H9 (cell line): ENCODE measurements at regions not wholly inside any gene's neighbourhood (a gene's known extent, or its start where the extent isn't known, plus 50 kb on each side); places are given as distances from the start of the nearest gene placed in this dataset.

Experiments used
- DNase-seq: peaks from one replicate; pipeline ENCODE4 v3.0.0-alpha.2; 2017
- H2AFZ ChIP-seq: one replicate; pipeline ENCODE4 v1.6.1; 2013; ENCODE audit warnings: mild to moderate bottlenecking, low read length, control low read depth, moderate library complexity
- H2AK5ac ChIP-seq: 2 replicates; pipeline ENCODE4 v1.6.1; 2013; ENCODE audit warnings: low read length, control low read depth, mixed read lengths; ENCODE audit not compliant: insufficient read length
- H2BK120ac ChIP-seq: one replicate; pipeline ENCODE4 v1.6.1; 2013; ENCODE audit warnings: low read depth, mild to moderate bottlenecking, low read length, control low read depth, inconsistent platforms; ENCODE audit not compliant: poor library complexity, severe bottlenecking
- H2BK12ac ChIP-seq: 2 replicates; pipeline ENCODE4 v1.6.1; 2013; ENCODE audit warnings: low read length, control low read depth, mixed read lengths, low read depth; ENCODE audit not compliant: insufficient read length
- H2BK15ac ChIP-seq: 2 replicates; pipeline ENCODE4 v1.6.1; 2013; ENCODE audit warnings: low read depth, low read length, control low read depth
- H2BK20ac ChIP-seq: one replicate; pipeline ENCODE4 v1.6.1; 2013; ENCODE audit warnings: low read depth, mild to moderate bottlenecking, low read length, control low read depth, inconsistent platforms; ENCODE audit not compliant: poor library complexity, severe bottlenecking
- H2BK5ac ChIP-seq: 2 replicates; pipeline ENCODE4 v1.6.1; 2013; ENCODE audit warnings: low read length, control low read depth, mixed read lengths; ENCODE audit not compliant: insufficient read length
- H3K14ac ChIP-seq: 2 replicates; pipeline ENCODE4 v1.6.1; 2013; ENCODE audit warnings: low read length, control low read depth; ENCODE audit not compliant: insufficient read depth
- H3K18ac ChIP-seq: 2 replicates; pipeline ENCODE4 v1.6.1; 2013; ENCODE audit warnings: low read depth, mild to moderate bottlenecking, mixed read lengths, low read length, control low read depth; ENCODE audit not compliant: insufficient read length
- H3K23ac ChIP-seq: 2 replicates; pipeline ENCODE4 v1.6.1; 2013; ENCODE audit warnings: low read length, control low read depth, mixed read lengths, low read depth; ENCODE audit not compliant: insufficient read length
- H3K23me2 ChIP-seq: 2 replicates; pipeline ENCODE4 v1.6.1; 2013; ENCODE audit warnings: low read depth, mild to moderate bottlenecking, mixed read lengths, low read length, control low read depth; ENCODE audit not compliant: insufficient read length, poor library complexity, severe bottlenecking
- H3K27ac ChIP-seq: 2 replicates; pipeline ENCODE4 v1.5.1; 2013; ENCODE audit warnings: low read length, control low read depth, mixed read lengths, low read depth; ENCODE audit not compliant: insufficient read length
- H3K27me3 ChIP-seq: 2 replicates; pipeline ENCODE4 v1.6.1; 2013; ENCODE audit warnings: low read length, control low read depth, inconsistent platforms; ENCODE audit not compliant: insufficient read depth
- H3K4ac ChIP-seq: 2 replicates; pipeline ENCODE4 v1.6.1; 2013; ENCODE audit warnings: low read depth, mild to moderate bottlenecking, control low read depth, inconsistent platforms, low read length, moderate library complexity
- H3K4me1 ChIP-seq: 2 replicates; pipeline ENCODE4 v1.6.1; 2013; ENCODE audit warnings: low read length, control low read depth, inconsistent platforms; ENCODE audit not compliant: insufficient read depth
- H3K4me2 ChIP-seq: 2 replicates; pipeline ENCODE4 v1.6.1; 2013; ENCODE audit warnings: low read length, control low read depth, mixed read lengths; ENCODE audit not compliant: insufficient read length, insufficient read depth
- H3K56ac ChIP-seq: 2 replicates; pipeline ENCODE4 v1.6.1; 2013; ENCODE audit warnings: low read depth, mild to moderate bottlenecking, mixed read lengths, low read length, control low read depth; ENCODE audit not compliant: insufficient read length
- H3K79me1 ChIP-seq: 2 replicates; pipeline ENCODE4 v1.6.1; 2013; ENCODE audit warnings: low read depth, mild to moderate bottlenecking, moderate library complexity, low read length, control low read depth, inconsistent platforms; ENCODE audit not compliant: insufficient read depth, poor library complexity, severe bottlenecking
- H3K79me2 ChIP-seq: 2 replicates; pipeline ENCODE4 v1.6.1; 2013; ENCODE audit warnings: low read length, control low read depth, inconsistent platforms; ENCODE audit not compliant: insufficient read depth
- H3K9ac ChIP-seq: 2 replicates; pipeline ENCODE4 v1.6.1; 2013; ENCODE audit warnings: low read length, control low read depth, mixed read lengths; ENCODE audit not compliant: insufficient read length; ENCODE audit errors: extremely low read depth
- H3K9me3 ChIP-seq: one replicate; pipeline ENCODE4 v1.6.1; 2013; ENCODE audit warnings: low read depth, low read length, inconsistent platforms; ENCODE audit not compliant: control insufficient read depth
- H3T11ph ChIP-seq: one replicate; pipeline ENCODE4 v1.6.1; 2013; ENCODE audit warnings: mild to moderate bottlenecking, low read length, control low read depth, inconsistent platforms
- H4K20me1 ChIP-seq: one replicate; pipeline ENCODE4 v1.6.1; 2013; ENCODE audit not compliant: control insufficient read depth, insufficient read length, insufficient read depth
- H4K5ac ChIP-seq: 2 replicates; pipeline ENCODE4 v1.6.1; 2013; ENCODE audit warnings: low read depth, mild to moderate bottlenecking, mixed read lengths, low read length, control low read depth; ENCODE audit not compliant: insufficient read length
- H4K8ac ChIP-seq: replicated peaks from 2 replicates; pipeline ENCODE4 v1.6.1; 2013; ENCODE audit warnings: low read length, control low read depth, mixed read lengths, low read depth; ENCODE audit not compliant: insufficient read length
- H4K91ac ChIP-seq: 2 replicates; pipeline ENCODE4 v1.6.1; 2013; ENCODE audit warnings: low read depth, mild to moderate bottlenecking, moderate library complexity, mixed read lengths, low read length, control low read depth; ENCODE audit not compliant: insufficient read length
- H3K27ac Mint-ChIP-seq, 3 experiments: 2 replicates in 2 of 3; 3 replicates in 1 of 3; pipeline ENCODE4 v1.8.0; 2020 to 2021; ENCODE audit warnings: mixed read lengths in 3 of 3, mild to moderate bottlenecking in 1 of 3, moderate library complexity in 1 of 3
- H3K27me3 Mint-ChIP-seq: 2 replicates; pipeline ENCODE4 v1.8.0; 2021; ENCODE audit warnings: low read depth, mild to moderate bottlenecking, moderate library complexity, mixed read lengths
- H3K36me3 Mint-ChIP-seq, 3 experiments: 2 replicates in 2 of 3; 3 replicates in 1 of 3; pipeline ENCODE4 v1.8.0; 2020 to 2021; ENCODE audit warnings: low read depth in 3 of 3, mixed read lengths in 3 of 3; ENCODE audit not compliant: insufficient read depth in 1 of 3
- H3K4me1 Mint-ChIP-seq, 2 experiments: 2 replicates each; pipeline ENCODE4 v1.8.0; 2020; ENCODE audit warnings: mixed read lengths in 2 of 2
- H3K4me3 Mint-ChIP-seq, 2 experiments: 2 replicates in 1 of 2; 3 replicates in 1 of 2; pipeline ENCODE4 v1.8.0; 2020 to 2021; ENCODE audit warnings: mild to moderate bottlenecking in 2 of 2, mixed read lengths in 2 of 2, moderate library complexity in 1 of 2
- H3K9me3 Mint-ChIP-seq, 2 experiments: 2 replicates in 1 of 2; 3 replicates in 1 of 2; pipeline ENCODE4 v1.8.0; 2020; ENCODE audit warnings: mild to moderate bottlenecking in 2 of 2, mixed read lengths in 2 of 2, moderate library complexity in 1 of 2
- WGBS: extraction: QIAGEN DNeasy Blood & Tissue Kit; methylation state at CpG from one replicate; pipeline ENCODE4 v1.1.7; 2013; ENCODE audit warnings: missing lambda C conversion rate, low lambda C conversion rate, mixed read lengths; ENCODE audit not compliant: insufficient read length; ENCODE audit errors: extremely low coverage; 5-methylcytosine and 5-hydroxymethylcytosine counted together
- TF ChIP-seq, protein P1 (sequence below): fragments of 200-600 bp; sonication (generic); conservative IDR thresholded peaks from 3 replicates; pipeline ENCODE4 v1.8.0; 2021; ENCODE audit warnings: antibody characterized with exemption, mild to moderate bottlenecking

- H2BK15ac ChIP-seq: no peak overlapping the region
- H3K27ac ChIP-seq: no peak overlapping the region
- H3K9me3 ChIP-seq: no peaks in the 10 kb centered on the region
- no peak overlapping the region for H3K4me3 Mint-ChIP-seq
- peaks cover 2 to 3% (median 3%) of the 10 kb centered on the region in 3 experiments; a peak in 4 of 7 replicates for H3K36me3 Mint-ChIP-seq
- TF ChIP-seq, protein P1, sequence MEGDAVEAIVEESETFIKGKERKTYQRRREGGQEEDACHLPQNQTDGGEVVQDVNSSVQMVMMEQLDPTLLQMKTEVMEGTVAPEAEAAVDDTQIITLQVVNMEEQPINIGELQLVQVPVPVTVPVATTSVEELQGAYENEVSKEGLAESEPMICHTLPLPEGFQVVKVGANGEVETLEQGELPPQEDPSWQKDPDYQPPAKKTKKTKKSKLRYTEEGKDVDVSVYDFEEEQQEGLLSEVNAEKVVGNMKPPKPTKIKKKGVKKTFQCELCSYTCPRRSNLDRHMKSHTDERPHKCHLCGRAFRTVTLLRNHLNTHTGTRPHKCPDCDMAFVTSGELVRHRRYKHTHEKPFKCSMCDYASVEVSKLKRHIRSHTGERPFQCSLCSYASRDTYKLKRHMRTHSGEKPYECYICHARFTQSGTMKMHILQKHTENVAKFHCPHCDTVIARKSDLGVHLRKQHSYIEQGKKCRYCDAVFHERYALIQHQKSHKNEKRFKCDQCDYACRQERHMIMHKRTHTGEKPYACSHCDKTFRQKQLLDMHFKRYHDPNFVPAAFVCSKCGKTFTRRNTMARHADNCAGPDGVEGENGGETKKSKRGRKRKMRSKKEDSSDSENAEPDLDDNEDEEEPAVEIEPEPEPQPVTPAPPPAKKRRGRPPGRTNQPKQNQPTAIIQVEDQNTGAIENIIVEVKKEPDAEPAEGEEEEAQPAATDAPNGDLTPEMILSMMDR: no peak
- H3K23ac ChIP-seq: no peak overlapping the region
- H3K56ac ChIP-seq: no peak overlapping the region
- DNase-seq: no peak
- H3T11ph ChIP-seq: no peak overlapping the region
- H3K79me1 ChIP-seq: no peaks in the 10 kb centered on the region
- H3K14ac ChIP-seq: no peak overlapping the region
- no peaks in the 10 kb centered on the region for H4K20me1 ChIP-seq
- H3K27me3 ChIP-seq: no peaks in the 10 kb centered on the region
- no peak overlapping the region for H3K9ac ChIP-seq
- H2AFZ ChIP-seq: no peak overlapping the region
- no peak overlapping the region for H3K4ac ChIP-seq
- H2BK12ac ChIP-seq: no peak overlapping the region
- H4K8ac ChIP-seq: no peak overlapping the region
- H3K79me2 ChIP-seq: no peaks in the 10 kb centered on the region
- no peak overlapping the region for H2BK120ac ChIP-seq
- H3K18ac ChIP-seq: no peak overlapping the region
- H2BK20ac ChIP-seq: no peak overlapping the region
- H3K4me2 ChIP-seq: no peak overlapping the region
- H2BK5ac ChIP-seq: no peak overlapping the region
- H3K27ac Mint-ChIP-seq: no peak overlapping the region
- no peak overlapping the region for H4K5ac ChIP-seq
- peaks cover 0 to 2% of the 10 kb centered on the region in 2 experiments; a peak in 4 of 5 replicates for H3K9me3 Mint-ChIP-seq
- H2AK5ac ChIP-seq: no peak overlapping the region
- H3K4me1 Mint-ChIP-seq: peaks cover 3 to 14% of the 10 kb centered on the region in 2 experiments; a peak in 3 of 4 replicates
- no peaks in the 10 kb centered on the region; the same call in 1 of the 2 replicates for H3K4me1 ChIP-seq
- no peaks in the 10 kb centered on the region for H3K23me2 ChIP-seq
- no peak overlapping the region for H4K91ac ChIP-seq
- WGBS: no CpG with 5 or more reads among the region's 5 CpGs
- no peaks in the 10 kb centered on the region for H3K27me3 Mint-ChIP-seq
Observed at GRCh38 chr10:21212912-21213311, 312.6 kb downstream of the SKIDA1 start.
